Osteocyte (in vitro differentiated cells): ENCODE measurements at regions not wholly inside any gene's neighbourhood (a gene's known extent, or its start where the extent isn't known, plus 50 kb on each side); places are given as distances from the start of the nearest gene placed in this dataset.

ENCODE experiments used
- DNase-seq: peaks from one replicate; pipeline ENCODE4 v3.0.0; 2021; ENCODE audit warnings: mixed read lengths; ENCODE audit not compliant: unreplicated experiment; ENCODE audit errors: extremely low spot score
- H3K27ac Mint-ChIP-seq: one replicate; pipeline ENCODE4 v1.8.0; 2021; ENCODE audit warnings: mild to moderate bottlenecking, mixed read lengths; ENCODE audit not compliant: unreplicated experiment
- H3K27me3 Mint-ChIP-seq: one replicate; pipeline ENCODE4 v1.8.0; 2021; ENCODE audit warnings: mixed read lengths; ENCODE audit not compliant: unreplicated experiment
- H3K36me3 Mint-ChIP-seq: one replicate; pipeline ENCODE4 v1.8.0; 2021; ENCODE audit warnings: mixed read lengths; ENCODE audit not compliant: unreplicated experiment
- H3K4me1 Mint-ChIP-seq: one replicate; pipeline ENCODE4 v1.8.0; 2021; ENCODE audit warnings: mixed read lengths; ENCODE audit not compliant: unreplicated experiment
- H3K4me3 Mint-ChIP-seq: one replicate; pipeline ENCODE4 v1.8.0; 2021; ENCODE audit warnings: mild to moderate bottlenecking, moderate library complexity, mixed read lengths; ENCODE audit not compliant: unreplicated experiment
- H3K9me3 Mint-ChIP-seq: one replicate; pipeline ENCODE4 v1.8.0; 2021; ENCODE audit warnings: mixed read lengths; ENCODE audit not compliant: unreplicated experiment
- TF ChIP-seq, protein P1 (sequence below): fragments of 200-600 bp; sonication (generic); IDR thresholded peaks from 2 replicates; pipeline ENCODE4 v1.5.0; 2021; ENCODE audit warnings: antibody characterized with exemption, mild to moderate bottlenecking, moderate library complexity

- TF ChIP-seq, protein P1, sequence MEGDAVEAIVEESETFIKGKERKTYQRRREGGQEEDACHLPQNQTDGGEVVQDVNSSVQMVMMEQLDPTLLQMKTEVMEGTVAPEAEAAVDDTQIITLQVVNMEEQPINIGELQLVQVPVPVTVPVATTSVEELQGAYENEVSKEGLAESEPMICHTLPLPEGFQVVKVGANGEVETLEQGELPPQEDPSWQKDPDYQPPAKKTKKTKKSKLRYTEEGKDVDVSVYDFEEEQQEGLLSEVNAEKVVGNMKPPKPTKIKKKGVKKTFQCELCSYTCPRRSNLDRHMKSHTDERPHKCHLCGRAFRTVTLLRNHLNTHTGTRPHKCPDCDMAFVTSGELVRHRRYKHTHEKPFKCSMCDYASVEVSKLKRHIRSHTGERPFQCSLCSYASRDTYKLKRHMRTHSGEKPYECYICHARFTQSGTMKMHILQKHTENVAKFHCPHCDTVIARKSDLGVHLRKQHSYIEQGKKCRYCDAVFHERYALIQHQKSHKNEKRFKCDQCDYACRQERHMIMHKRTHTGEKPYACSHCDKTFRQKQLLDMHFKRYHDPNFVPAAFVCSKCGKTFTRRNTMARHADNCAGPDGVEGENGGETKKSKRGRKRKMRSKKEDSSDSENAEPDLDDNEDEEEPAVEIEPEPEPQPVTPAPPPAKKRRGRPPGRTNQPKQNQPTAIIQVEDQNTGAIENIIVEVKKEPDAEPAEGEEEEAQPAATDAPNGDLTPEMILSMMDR = no peak
- H3K9me3 Mint-ChIP-seq = no peaks in the 10 kb centered on the region
- no peak overlapping the region for H3K4me3 Mint-ChIP-seq
- H3K36me3 Mint-ChIP-seq = no peaks in the 10 kb centered on the region
- H3K27ac Mint-ChIP-seq = no peak overlapping the region
- H3K4me1 Mint-ChIP-seq = no peaks in the 10 kb centered on the region
- peaks cover 79% of the 10 kb centered on the region for H3K27me3 Mint-ChIP-seq
- DNase-seq = no peak
These were observed 488.4 kb downstream of the PREX1 start for GRCh38 chr20:48339190-48339985.

- no peaks in the 10 kb centered on the region for H3K36me3 Mint-ChIP-seq
- H3K4me3 Mint-ChIP-seq = no peak overlapping the region
- no peaks in the 10 kb centered on the region for H3K9me3 Mint-ChIP-seq
- no peak overlapping the region for H3K27ac Mint-ChIP-seq
- no peaks in the 10 kb centered on the region for H3K4me1 Mint-ChIP-seq
- peaks cover 80% of the 10 kb centered on the region for H3K27me3 Mint-ChIP-seq
- TF ChIP-seq, protein P1 = no peak
- DNase-seq = no peak
These were observed 489.1 kb downstream of the PREX1 start for GRCh38 chr20:48338717-48339116.

DNA sequence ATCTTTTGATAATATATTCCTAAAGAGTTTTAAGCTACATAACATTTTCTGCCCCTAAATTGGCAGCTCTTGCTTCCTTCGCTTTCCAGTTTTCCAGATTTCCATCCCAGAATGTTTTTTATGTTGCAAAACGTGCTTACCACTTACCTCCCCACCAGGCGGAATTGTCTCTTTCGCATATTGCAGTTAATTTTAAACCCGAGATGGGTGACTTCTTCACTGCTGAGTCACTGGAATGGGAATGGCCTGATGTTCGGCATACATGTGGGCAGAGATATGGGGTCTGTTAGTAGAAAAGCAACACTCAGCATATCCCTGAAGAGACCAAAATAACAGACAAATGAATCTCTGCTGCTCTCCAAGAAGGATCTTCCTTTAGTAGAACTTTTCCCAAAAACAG lies 491.2 kb downstream of the PREX1 start:
- H3K4me3 Mint-ChIP-seq = no peak overlapping the region
- H3K9me3 Mint-ChIP-seq = no peaks in the 10 kb centered on the region
- peaks cover 74% of the 10 kb centered on the region for H3K27me3 Mint-ChIP-seq
- no peak overlapping the region for H3K27ac Mint-ChIP-seq
- TF ChIP-seq, protein P1 = no peak
- no peaks in the 10 kb centered on the region for H3K36me3 Mint-ChIP-seq
- no peak for DNase-seq
- H3K4me1 Mint-ChIP-seq = no peaks in the 10 kb centered on the region

- H3K9me3 Mint-ChIP-seq = no peaks in the 10 kb centered on the region
- no peaks in the 10 kb centered on the region for H3K36me3 Mint-ChIP-seq
- H3K27me3 Mint-ChIP-seq = peaks cover 74% of the 10 kb centered on the region
- no peak overlapping the region for H3K27ac Mint-ChIP-seq
- H3K4me1 Mint-ChIP-seq = peaks cover under 1% of the 10 kb centered on the region
- TF ChIP-seq, protein P1 = no peak
- no peak for DNase-seq
- no peak overlapping the region for H3K4me3 Mint-ChIP-seq
These were observed 492.3 kb downstream of the PREX1 start for GRCh38 chr20:48335308-48336050.

DNA sequence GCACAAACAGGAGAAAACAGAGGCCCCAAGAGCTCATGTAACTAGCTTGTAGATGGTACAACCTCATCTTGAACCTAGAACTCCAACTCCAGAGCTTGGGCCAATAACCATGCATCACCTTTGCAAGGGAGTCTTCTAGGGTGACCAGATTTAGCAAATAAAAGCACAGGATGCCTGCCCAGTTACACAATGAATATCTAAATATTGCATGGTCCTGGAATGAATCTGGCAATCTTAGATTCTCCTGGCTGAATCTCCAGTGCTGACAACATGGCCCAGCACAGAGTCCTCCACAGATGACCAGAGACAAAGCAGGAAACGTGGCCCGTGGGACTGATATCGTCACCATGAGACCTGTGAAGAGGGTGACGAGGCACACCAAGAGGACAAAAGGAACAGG lies 494.1 kb downstream of the PREX1 start:
- Mint-ChIP-seq H3K27me3 (peaks cover 58% of the 10 kb centered on the region), H3K9me3 (no peaks in the 10 kb centered on the region), H3K4me1 (peaks cover 8% of the 10 kb centered on the region), H3K27ac (no peak overlapping the region), H3K4me3 (no peak overlapping the region), H3K36me3 (no peaks in the 10 kb centered on the region)
- TF ChIP-seq, protein P1 = no peak
- DNase-seq = no peak
